CD4-positive, CD25-positive, alpha-beta regulatory T cell (primary cell): ENCODE measurements at regions not wholly inside any gene's neighbourhood (a gene's known extent, or its start where the extent isn't known, plus 50 kb on each side); places are given as distances from the start of the nearest gene placed in this dataset.

Experiments used
- ATAC-seq, 2 donors: fragments of 150-1000 bp; cut with Tn5 transposase; one replicate each; pipeline ENCODE4 v1.10.0; 2021; ENCODE audit warnings: low read depth in 2 of 2, moderate number of reproducible peaks in 2 of 2, moderate library complexity in 1 of 2
- DNase-seq, 3 donors: peaks; one replicate each; pipeline versions ENCODE4 v3.0.0 to v3.0.0-alpha.2; 2012 to 2022; ENCODE audit warnings: mixed read lengths in 1 of 3
- H3K27ac ChIP-seq: one replicate; pipeline ENCODE4 v1.7.0; 2013; ENCODE audit warnings: mild to moderate bottlenecking, low read length; ENCODE audit not compliant: insufficient read depth, poor library complexity, severe bottlenecking
- H3K27me3 ChIP-seq: one replicate; pipeline ENCODE4 v1.7.0; 2013; ENCODE audit warnings: low read length; ENCODE audit not compliant: control insufficient read depth, insufficient read depth
- H3K36me3 ChIP-seq: one replicate; pipeline ENCODE4 v1.7.0; 2013; ENCODE audit warnings: mild to moderate bottlenecking, low read length, moderate library complexity; ENCODE audit not compliant: control insufficient read depth, insufficient read depth
- H3K4me1 ChIP-seq: 2 replicates; pipeline ENCODE4 v1.7.0; 2013; ENCODE audit warnings: mild to moderate bottlenecking, low read length; ENCODE audit not compliant: insufficient read depth, control insufficient read depth, poor library complexity, severe bottlenecking
- H3K4me3 ChIP-seq: one replicate; pipeline ENCODE4 v1.7.0; 2013; ENCODE audit warnings: low read depth, mild to moderate bottlenecking, low read length, moderate library complexity
- H3K9me3 ChIP-seq, 2 experiments: 1 replicate in 1 of 2; 2 replicates in 1 of 2; pipeline ENCODE4 v1.7.0; 2013; ENCODE audit warnings: low read length in 2 of 2, mild to moderate bottlenecking in 1 of 2, moderate library complexity in 1 of 2; ENCODE audit not compliant: control insufficient read depth in 2 of 2
- H3K27ac Mint-ChIP-seq, 3 donors: one replicate each; pipeline ENCODE4 v1.8.0; 2020 to 2022; ENCODE audit warnings: mild to moderate bottlenecking in 3 of 3, mixed read lengths in 3 of 3, moderate library complexity in 2 of 3
- H3K27me3 Mint-ChIP-seq: one replicate; pipeline ENCODE4 v1.8.0; 2022; ENCODE audit warnings: mild to moderate bottlenecking, mixed read lengths
- H3K36me3 Mint-ChIP-seq: one replicate; pipeline ENCODE4 v1.8.0; 2020; ENCODE audit warnings: mixed read lengths
- H3K4me1 Mint-ChIP-seq, 4 donors: one replicate each; pipeline ENCODE4 v1.8.0; 2020 to 2022; ENCODE audit warnings: mixed read lengths in 4 of 4, mild to moderate bottlenecking in 1 of 4
- H3K4me3 Mint-ChIP-seq, 4 donors: one replicate each; pipeline ENCODE4 v1.8.0; 2020 to 2022; ENCODE audit warnings: mild to moderate bottlenecking in 4 of 4, mixed read lengths in 4 of 4, moderate library complexity in 3 of 4
- H3K9me3 Mint-ChIP-seq, 7 donors: one replicate each; pipeline ENCODE4 v1.8.0; 2020 to 2022; ENCODE audit warnings: mixed read lengths in 7 of 7, mild to moderate bottlenecking in 3 of 7, moderate library complexity in 2 of 7

GRCh38 chr3:20403986-20404740, 218.2 kb upstream of the SGO1 start:
- H3K9me3 Mint-ChIP-seq = no peaks in the 10 kb centered on the region
- Histone ChIP-seq H3K36me3 (no peaks in the 10 kb centered on the region), H3K27me3 (no peaks in the 10 kb centered on the region), H3K4me3 (no peak overlapping the region), H3K4me1 (no peaks in the 10 kb centered on the region), H3K9me3 (no peaks in the 10 kb centered on the region), H3K27ac (no peak overlapping the region)
- no peak for DNase-seq
- no peaks in the 10 kb centered on the region for H3K36me3 Mint-ChIP-seq
- H3K4me3 Mint-ChIP-seq = no peak overlapping the region
- no peaks in the 10 kb centered on the region for H3K4me1 Mint-ChIP-seq
- H3K27me3 Mint-ChIP-seq = no peaks in the 10 kb centered on the region
- H3K27ac Mint-ChIP-seq = no peak overlapping the region
- ATAC-seq = no peak

- no peak for DNase-seq
- peaks cover 0 to 2% (median 0%) of the 10 kb centered on the region in 4 donors for H3K4me1 Mint-ChIP-seq
- Histone ChIP-seq H3K4me1 (no peaks in the 10 kb centered on the region), H3K36me3 (no peaks in the 10 kb centered on the region), H3K27ac (no peak overlapping the region), H3K27me3 (no peaks in the 10 kb centered on the region), H3K4me3 (no peak overlapping the region), H3K9me3 (no peaks in the 10 kb centered on the region)
- H3K27ac Mint-ChIP-seq = no peak overlapping the region
- H3K4me3 Mint-ChIP-seq = no peak overlapping the region
- H3K27me3 Mint-ChIP-seq = no peaks in the 10 kb centered on the region
- no peaks in the 10 kb centered on the region for H3K36me3 Mint-ChIP-seq
- H3K9me3 Mint-ChIP-seq = no peaks in the 10 kb centered on the region
- no peak for ATAC-seq
Observed at GRCh38 chr3:20401253-20401652, 215.2 kb upstream of the SGO1 start.

GRCh38 chr3:20400686-20401085, 214.7 kb upstream of the SGO1 start:
- Histone ChIP-seq H3K9me3 (no peaks in the 10 kb centered on the region), H3K27me3 (no peaks in the 10 kb centered on the region), H3K27ac (no peak overlapping the region), H3K36me3 (no peaks in the 10 kb centered on the region), H3K4me3 (no peak overlapping the region), H3K4me1 (no peaks in the 10 kb centered on the region)
- Mint-ChIP-seq H3K27ac (no peak overlapping the region), H3K4me1 (peaks cover 0 to 2% (median 0%) of the 10 kb centered on the region in 4 donors), H3K36me3 (no peaks in the 10 kb centered on the region), H3K27me3 (no peaks in the 10 kb centered on the region), H3K9me3 (no peaks in the 10 kb centered on the region), H3K4me3 (no peak overlapping the region)
- DNase-seq (no peak), ATAC-seq (no peak)

GRCh38 chr3:20400281-20400680, 214.3 kb upstream of the SGO1 start:
- Mint-ChIP-seq H3K27ac (no peak overlapping the region), H3K36me3 (no peaks in the 10 kb centered on the region), H3K9me3 (no peaks in the 10 kb centered on the region), H3K4me1 (peaks cover 0 to 2% (median 0%) of the 10 kb centered on the region in 4 donors), H3K4me3 (no peak overlapping the region), H3K27me3 (no peaks in the 10 kb centered on the region)
- no peaks in the 10 kb centered on the region for H3K4me1 ChIP-seq
- H3K27ac ChIP-seq = no peak overlapping the region
- DNase-seq (no peak), ATAC-seq (no peak)
- no peaks in the 10 kb centered on the region for H3K27me3 ChIP-seq
- no peaks in the 10 kb centered on the region for H3K9me3 ChIP-seq
- H3K36me3 ChIP-seq = no peaks in the 10 kb centered on the region
- H3K4me3 ChIP-seq = no peak overlapping the region

GRCh38 chr3:20396335-20396734, 210.3 kb upstream of the SGO1 start:
- Histone ChIP-seq H3K27ac (no peak overlapping the region), H3K4me1 (no peaks in the 10 kb centered on the region), H3K27me3 (no peaks in the 10 kb centered on the region), H3K36me3 (no peaks in the 10 kb centered on the region), H3K4me3 (no peak overlapping the region), H3K9me3 (no peaks in the 10 kb centered on the region)
- Mint-ChIP-seq H3K9me3 (peaks cover 0 to 8% (median 0%) of the 10 kb centered on the region in 7 donors), H3K4me1 (peaks cover 0 to 2% (median 0%) of the 10 kb centered on the region in 4 donors), H3K27me3 (no peaks in the 10 kb centered on the region), H3K4me3 (no peak overlapping the region), H3K27ac (no peak overlapping the region), H3K36me3 (no peaks in the 10 kb centered on the region)
- ATAC-seq = no peak
- DNase-seq = no peak

GRCh38 chr3:20395692-20396091, 209.7 kb upstream of the SGO1 start:
- ATAC-seq (no peak), DNase-seq (no peak)
- Histone ChIP-seq H3K4me1 (no peaks in the 10 kb centered on the region), H3K9me3 (no peaks in the 10 kb centered on the region), H3K36me3 (no peaks in the 10 kb centered on the region), H3K4me3 (no peak overlapping the region), H3K27me3 (no peaks in the 10 kb centered on the region), H3K27ac (no peak overlapping the region)
- no peak overlapping the region for H3K27ac Mint-ChIP-seq
- H3K9me3 Mint-ChIP-seq = peaks cover 0 to 8% (median 1%) of the 10 kb centered on the region in 7 donors
- H3K36me3 Mint-ChIP-seq = no peaks in the 10 kb centered on the region
- peaks cover 0 to 2% (median 0%) of the 10 kb centered on the region in 4 donors for H3K4me1 Mint-ChIP-seq
- no peak overlapping the region for H3K4me3 Mint-ChIP-seq
- H3K27me3 Mint-ChIP-seq = no peaks in the 10 kb centered on the region

- peaks cover 0 to 8% (median 1%) of the 10 kb centered on the region in 7 donors for H3K9me3 Mint-ChIP-seq
Observed at GRCh38 chr3:20394243-20394642, 208.2 kb upstream of the SGO1 start.

GRCh38 chr3:20391644-20392043, 205.6 kb upstream of the SGO1 start:
- Histone ChIP-seq H3K27me3 (no peaks in the 10 kb centered on the region), H3K9me3 (no peaks in the 10 kb centered on the region), H3K36me3 (no peaks in the 10 kb centered on the region), H3K4me1 (no peaks in the 10 kb centered on the region), H3K4me3 (no peak overlapping the region), H3K27ac (no peak overlapping the region)
- no peaks in the 10 kb centered on the region for H3K27me3 Mint-ChIP-seq
- H3K4me3 Mint-ChIP-seq = no peak overlapping the region
- no peaks in the 10 kb centered on the region for H3K36me3 Mint-ChIP-seq
- H3K4me1 Mint-ChIP-seq = no peaks in the 10 kb centered on the region
- ATAC-seq (no peak), DNase-seq (no peak)
- H3K9me3 Mint-ChIP-seq = peaks cover 0 to 8% (median 1%) of the 10 kb centered on the region in 7 donors
- H3K27ac Mint-ChIP-seq = no peak overlapping the region

More at GRCh38 chr3:20394243-20394642, 208.2 kb upstream of the SGO1 start:
- Mint-ChIP-seq H3K4me3 (no peak overlapping the region), H3K27ac (no peak overlapping the region), H3K27me3 (no peaks in the 10 kb centered on the region), H3K4me1 (peaks cover 0 to 2% (median 0%) of the 10 kb centered on the region in 4 donors), H3K36me3 (no peaks in the 10 kb centered on the region)
- no peaks in the 10 kb centered on the region for H3K36me3 ChIP-seq
- H3K27ac ChIP-seq = no peak overlapping the region
- H3K27me3 ChIP-seq = no peaks in the 10 kb centered on the region
- H3K4me1 ChIP-seq = no peaks in the 10 kb centered on the region
- no peak overlapping the region for H3K4me3 ChIP-seq
- ATAC-seq (no peak), DNase-seq (no peak)
- no peaks in the 10 kb centered on the region for H3K9me3 ChIP-seq
